Left ventricle myocardium superior (tissue), 1 donor: ENCODE measurements at regions not wholly inside any gene's neighbourhood (a gene's known extent, or its start where the extent isn't known, plus 50 kb on each side); places are given as distances from the start of the nearest gene placed in this dataset.

Experiments used
- ATAC-seq: fragments of 200-7000 bp; cut with Tn5 transposase; one replicate; pipeline ENCODE4 v1.9.1; 2020; ENCODE audit warnings: mild to moderate bottlenecking, moderate library complexity
- DNase-seq: peaks from one replicate; pipeline ENCODE4 v3.0.0-alpha.2; 2020
- intact Hi-C: fragments of 100-400 bp; cut with micrococcal nuclease; formaldehyde crosslinking; loops from one replicate; pipeline ENCODE4 v1.11.0; 2022
- donor health status: DM: no; HTN: yes; CAD: no; lungs with severe emphysema.

DNA sequence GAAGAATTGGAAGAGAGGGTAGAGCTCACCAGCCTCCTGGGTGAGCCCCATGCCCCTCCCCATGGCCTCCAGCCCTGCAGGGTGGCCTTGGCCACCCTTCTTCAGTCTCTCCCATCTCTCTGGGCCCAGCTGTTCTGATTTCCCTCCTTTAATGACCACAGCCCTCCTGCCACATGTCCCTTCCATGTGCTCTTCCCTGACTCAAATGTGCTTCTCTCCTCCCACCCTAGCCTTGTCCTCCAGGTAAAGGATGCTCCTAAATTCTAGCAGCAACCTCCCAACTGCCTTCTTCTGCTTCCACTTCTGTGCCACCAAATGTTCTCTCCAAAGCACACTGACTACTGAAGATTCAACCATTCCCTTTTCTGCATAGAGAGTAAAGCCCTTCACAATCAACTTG, 83.0 kb downstream of the ADRA2C start:
- DNase-seq (no peak), ATAC-seq (no peak)
- intact Hi-C loops: no loop called here

DNA sequence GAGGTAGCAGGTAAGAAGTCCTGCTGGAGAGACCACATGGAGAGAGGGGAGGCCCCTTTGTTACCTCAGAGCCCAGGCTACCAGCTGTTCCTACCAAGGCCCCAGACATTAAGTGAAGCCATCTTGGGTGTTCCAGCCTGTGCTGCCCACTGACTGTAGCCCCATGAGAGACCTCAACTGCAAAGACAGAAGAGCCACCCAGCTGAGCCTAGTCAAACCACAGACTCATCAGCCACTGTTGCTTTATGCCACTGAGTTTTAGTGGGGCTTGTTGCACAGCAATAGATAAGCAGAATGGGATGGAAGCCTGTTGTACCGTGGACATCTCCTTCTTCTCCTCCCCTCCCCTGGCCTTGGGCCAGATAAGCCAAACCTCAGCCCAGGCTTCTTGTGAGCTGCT, 83.9 kb downstream of the ADRA2C start:
- intact Hi-C loops: no loop called here
- no peak for DNase-seq
- ATAC-seq: no peak

DNA sequence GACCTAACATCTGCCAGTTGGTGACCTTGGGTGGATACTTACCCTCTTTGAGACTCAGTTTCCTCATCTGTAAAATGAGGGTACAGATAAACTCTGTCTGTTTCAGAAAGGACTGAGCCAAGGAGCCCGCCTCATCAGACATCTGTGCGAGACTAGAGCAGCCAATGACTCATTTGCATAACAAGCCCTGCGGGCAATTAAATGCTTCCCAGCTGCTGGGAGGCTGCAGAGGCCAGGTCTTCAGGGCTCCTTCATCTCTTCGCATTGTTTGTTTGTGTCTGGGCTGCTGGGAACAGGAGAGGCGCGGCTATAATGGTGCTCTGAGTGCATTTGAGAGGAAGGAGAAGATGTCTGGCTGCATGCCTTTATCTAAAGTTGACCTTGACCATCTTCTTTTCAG, 85.0 kb downstream of the ADRA2C start:
- ATAC-seq (no peak), DNase-seq (no peak)
- intact Hi-C loops: no loop called here

GRCh38 chr4:3851881-3852280, 85.7 kb downstream of the ADRA2C start:
- no peak for ATAC-seq
- no peak for DNase-seq
- intact Hi-C loops: no loop called here

- DNase-seq: no peak
- intact Hi-C loops: no loop called here
- ATAC-seq: no peak
Observed at GRCh38 chr4:3852309-3852708, 86.1 kb downstream of the ADRA2C start.

DNA sequence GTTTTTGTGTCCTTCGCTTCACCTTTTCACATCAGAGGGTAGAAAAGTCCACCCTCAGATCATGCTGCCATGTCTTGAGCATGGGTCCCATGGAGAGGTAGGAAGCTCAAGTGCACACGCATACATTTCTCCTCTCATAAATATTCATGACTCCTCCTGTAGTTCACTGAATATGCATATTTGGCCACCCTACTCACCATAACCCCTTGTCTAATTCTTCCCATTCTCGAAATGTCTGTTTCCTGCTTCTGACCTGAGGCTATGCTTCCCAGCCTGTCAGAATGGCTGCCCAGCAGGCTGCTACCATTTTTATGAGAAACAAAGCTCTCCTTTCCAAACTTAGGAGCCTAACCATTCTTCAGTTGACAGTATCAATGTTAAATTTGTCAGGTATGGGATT, 86.5 kb downstream of the ADRA2C start:
- intact Hi-C loops: no loop called here
- no peak for ATAC-seq
- no peak for DNase-seq

GRCh38 chr4:3853388-3854035, 87.3 kb downstream of the ADRA2C start:
- DNase-seq (no peak), ATAC-seq (no peak)
- intact Hi-C loops: no loop called here

- no peak for DNase-seq
- no peak for ATAC-seq
- intact Hi-C loops: no loop called here
Observed at GRCh38 chr4:3854661-3855060, 88.5 kb downstream of the ADRA2C start.

- intact Hi-C loops: no loop called here
- DNase-seq (no peak), ATAC-seq (no peak)
Observed at GRCh38 chr4:3855646-3856045, 89.5 kb downstream of the ADRA2C start.

- no peak for DNase-seq
- intact Hi-C loops: no loop called here
- ATAC-seq: no peak
Observed at GRCh38 chr4:3856604-3857204, 90.5 kb downstream of the ADRA2C start.

DNA sequence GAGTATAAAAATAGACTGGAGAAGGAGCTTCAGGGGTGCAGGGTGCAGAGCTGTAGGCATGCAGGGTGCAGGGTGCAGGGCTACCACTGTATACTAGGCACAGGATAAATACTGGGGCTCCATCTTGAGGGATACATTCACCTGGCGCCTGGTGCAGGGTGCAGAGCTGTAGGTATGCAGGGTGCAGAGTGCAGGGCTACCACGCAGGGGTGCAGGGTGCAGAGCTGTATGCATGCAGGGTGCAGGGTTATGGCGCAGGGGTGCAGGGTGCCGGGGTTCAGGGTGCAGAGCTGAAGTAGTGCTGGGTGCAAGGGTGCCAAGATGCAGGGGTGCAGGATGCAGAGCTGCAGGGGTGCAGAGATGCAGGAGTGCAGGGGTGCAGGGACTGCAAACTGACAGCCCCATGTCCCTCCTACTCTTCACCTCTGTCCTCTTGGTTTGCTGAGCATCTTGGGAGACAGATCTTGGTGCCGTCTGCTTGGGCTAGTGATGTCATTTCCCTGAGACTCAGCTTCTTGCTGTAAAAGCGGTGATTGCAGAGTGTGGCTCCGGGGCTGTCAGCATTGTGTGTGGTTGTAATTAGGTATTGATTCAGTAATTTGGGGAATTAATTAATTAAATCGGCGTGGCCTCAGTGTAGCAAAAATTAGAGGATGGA, 91.2 kb downstream of the ADRA2C start:
- DNase-seq (no peak), ATAC-seq (no peak)
- intact Hi-C loops: no loop called here

GRCh38 chr4:3858046-3858730, 92.0 kb downstream of the ADRA2C start:
- intact Hi-C loops: no loop called here
- no peak for DNase-seq

GRCh38 chr4:3858765-3859388, 92.7 kb downstream of the ADRA2C start:
- DNase-seq (no peak), ATAC-seq (no peak)
- intact Hi-C loops: no loop called here

More at GRCh38 chr4:3858046-3858730, 92.0 kb downstream of the ADRA2C start:
- ATAC-seq: no peak

DNA sequence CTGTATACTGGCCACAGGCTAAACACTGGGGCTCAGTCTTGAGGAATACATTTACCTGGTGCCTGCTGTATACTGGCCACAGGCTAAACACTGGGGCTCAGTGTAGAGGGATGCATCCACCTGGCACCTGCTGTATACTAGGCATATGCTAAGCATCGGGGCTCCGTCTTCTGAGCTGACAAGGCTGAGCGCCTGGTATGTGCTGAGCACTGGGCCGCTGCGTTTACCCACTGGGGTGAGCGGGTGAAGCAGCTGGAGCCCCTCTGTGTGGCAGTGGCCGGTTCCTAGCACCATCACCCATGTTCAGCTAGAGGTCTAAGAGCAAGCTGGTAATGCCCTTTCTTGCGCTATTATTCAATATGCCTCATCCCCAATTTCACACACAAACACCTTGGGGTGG, 93.4 kb downstream of the ADRA2C start:
- intact Hi-C loops: no loop called here
- DNase-seq (no peak), ATAC-seq (no peak)

DNA sequence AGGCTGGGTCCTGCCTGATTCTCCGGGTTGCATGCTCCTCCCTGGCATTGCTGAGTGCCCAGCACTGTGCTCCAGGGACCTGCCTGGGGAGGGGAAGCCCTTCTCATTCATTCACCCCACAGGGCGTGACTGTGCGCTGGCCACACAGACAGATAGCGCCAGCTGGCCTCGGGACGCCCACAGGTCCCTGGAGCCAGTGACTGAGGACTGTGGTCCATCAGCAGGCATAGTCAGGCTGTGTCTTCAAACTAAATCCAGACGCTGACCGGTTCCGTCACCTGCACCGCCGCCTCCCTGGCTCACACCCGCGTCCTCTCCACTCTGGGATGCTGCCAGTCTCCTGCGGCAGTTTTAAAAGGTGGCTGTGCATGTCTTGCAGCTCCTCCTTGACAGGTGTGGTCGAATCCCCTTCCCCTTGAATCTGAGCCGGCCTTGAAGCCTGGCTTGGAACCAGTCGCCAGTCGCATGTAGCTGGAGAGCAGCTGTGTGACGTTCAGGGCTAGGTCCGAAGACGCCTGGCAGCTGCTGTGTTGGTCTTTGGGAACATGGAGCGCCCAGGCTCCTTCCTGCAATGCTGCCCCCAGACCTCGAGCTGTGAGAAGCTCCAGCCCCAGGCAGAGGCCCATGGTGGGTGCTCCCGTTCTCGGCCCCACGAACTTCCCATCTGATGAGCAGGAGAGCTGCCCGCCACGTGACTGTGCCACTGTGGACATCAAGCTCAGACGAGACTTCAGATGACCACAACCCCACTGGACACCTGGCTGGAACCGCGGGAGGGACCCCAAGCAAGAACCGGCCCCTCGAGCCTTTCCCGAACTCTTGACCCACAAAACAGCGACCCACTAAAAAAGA, 94.1 kb downstream of the ADRA2C start:
- ATAC-seq (no peak), DNase-seq (no peak)
- intact Hi-C loops: no loop called here

GRCh38 chr4:3860913-3861636, 94.9 kb downstream of the ADRA2C start:
- no peak for ATAC-seq

DNA sequence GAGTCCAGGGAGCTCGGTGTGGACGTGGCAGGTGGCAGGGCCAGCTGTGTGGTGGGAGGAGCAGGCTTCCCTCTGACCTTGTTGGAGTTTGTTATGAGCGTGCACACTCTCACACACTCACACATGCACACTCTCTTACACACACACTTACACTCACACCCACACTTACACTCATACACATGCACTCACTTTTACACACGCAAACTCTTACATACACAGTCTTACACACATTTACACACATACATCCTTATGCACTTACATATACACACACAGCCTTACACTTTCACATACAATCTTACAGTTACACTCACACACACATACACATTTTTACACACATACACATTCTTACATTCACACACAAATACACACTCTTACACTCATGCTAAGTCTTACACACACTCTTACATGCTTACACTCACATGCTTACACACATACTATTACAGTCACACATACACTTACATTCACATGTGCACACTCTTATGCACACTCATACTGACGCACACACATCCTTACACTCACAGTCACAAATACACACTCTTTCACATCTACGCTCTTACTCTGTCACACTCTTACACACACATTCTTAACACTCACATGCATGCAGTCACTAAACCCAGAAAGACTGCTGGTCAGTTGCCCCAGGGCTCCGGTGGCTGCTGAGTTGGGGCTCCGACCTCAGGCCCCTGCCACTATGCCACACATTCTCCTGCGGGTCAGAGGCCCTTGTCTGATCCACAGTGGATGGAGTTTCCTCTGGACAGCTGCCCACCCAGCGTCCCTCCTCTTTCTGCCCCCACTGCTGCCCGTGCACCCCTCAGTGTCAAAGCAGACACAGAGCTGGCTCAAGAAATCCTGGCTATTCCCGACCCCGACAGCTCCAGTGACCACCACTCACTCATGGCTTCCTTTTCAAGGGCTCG, 95.8 kb downstream of the ADRA2C start:
- DNase-seq (no peak), ATAC-seq (no peak)
- intact Hi-C loops: no loop called here

More at GRCh38 chr4:3860913-3861636, 94.9 kb downstream of the ADRA2C start:
- no peak for DNase-seq
- intact Hi-C loops: no loop called here
